Astrocyte (in vitro differentiated cells and primary cell): ENCODE measurements at regions not wholly inside any gene's neighbourhood (a gene's known extent, or its start where the extent isn't known, plus 50 kb on each side); places are given as distances from the start of the nearest gene placed in this dataset.

Experiments used
- DNase-seq: peaks from one replicate; pipeline ENCODE4 v3.0.0-alpha.2; 2010; ENCODE audit warnings: low read depth
- FAIRE-seq: peaks from 2 replicates; lab custom pipeline; 2011; peaks lifted over from hg19 to GRCh38; lab: Jason Lieb, UNC
- H2AFZ ChIP-seq: 2 replicates; pipeline ENCODE4 v1.6.0; 2012; ENCODE audit warnings: low read depth, low read length, inconsistent platforms
- H3K27ac ChIP-seq: 2 replicates; pipeline ENCODE4 v1.5.1; 2011; ENCODE audit warnings: low read depth, low read length, inconsistent platforms
- H3K27me3 ChIP-seq: 2 replicates; pipeline ENCODE4 v1.6.0; 2011; ENCODE audit warnings: low read length, inconsistent platforms; ENCODE audit not compliant: insufficient read depth
- H3K36me3 ChIP-seq: 2 replicates; pipeline ENCODE4 v1.5.1; 2011; ENCODE audit warnings: low read length, inconsistent platforms; ENCODE audit not compliant: insufficient read depth
- H3K4me1 ChIP-seq: 2 replicates; pipeline ENCODE4 v1.5.1; 2011; ENCODE audit warnings: low read length, inconsistent platforms; ENCODE audit not compliant: insufficient read depth
- H3K4me2 ChIP-seq: 2 replicates; pipeline ENCODE4 v1.6.0; 2012; ENCODE audit warnings: low read length, inconsistent platforms
- H3K4me3 ChIP-seq: 2 replicates; pipeline ENCODE4 v1.5.1; 2011; ENCODE audit warnings: low read depth, mild to moderate bottlenecking, low read length, inconsistent platforms; ENCODE audit not compliant: insufficient read depth
- H3K79me2 ChIP-seq: 2 replicates; pipeline ENCODE4 v1.6.0; 2012; ENCODE audit warnings: mild to moderate bottlenecking, low read length, inconsistent platforms; ENCODE audit not compliant: insufficient read depth
- H3K9ac ChIP-seq: 2 replicates; pipeline ENCODE4 v1.6.0; 2012; ENCODE audit warnings: mild to moderate bottlenecking, low read length, inconsistent platforms
- H3K9me3 ChIP-seq: 2 replicates; pipeline ENCODE4 v1.5.1; 2012; ENCODE audit warnings: low read depth, mild to moderate bottlenecking, low read length, inconsistent platforms; ENCODE audit not compliant: insufficient read depth
- H4K20me1 ChIP-seq: 2 replicates; pipeline ENCODE4 v1.6.0; 2012; ENCODE audit warnings: low read length, inconsistent platforms; ENCODE audit not compliant: insufficient read depth
- H3K27ac Mint-ChIP-seq: one replicate; pipeline ENCODE4 v1.8.0; 2021; ENCODE audit warnings: mild to moderate bottlenecking, mixed read lengths; ENCODE audit not compliant: unreplicated experiment
- H3K27me3 Mint-ChIP-seq: one replicate; pipeline ENCODE4 v1.8.0; 2021; ENCODE audit warnings: low read depth, mixed read lengths; ENCODE audit not compliant: unreplicated experiment
- H3K36me3 Mint-ChIP-seq: one replicate; pipeline ENCODE4 v1.8.0; 2021; ENCODE audit warnings: low read depth, mixed read lengths; ENCODE audit not compliant: unreplicated experiment
- H3K4me1 Mint-ChIP-seq: one replicate; pipeline ENCODE4 v1.8.0; 2021; ENCODE audit warnings: low read depth, mixed read lengths; ENCODE audit not compliant: unreplicated experiment
- H3K4me3 Mint-ChIP-seq: one replicate; pipeline ENCODE4 v1.8.0; 2021; ENCODE audit warnings: mild to moderate bottlenecking, moderate library complexity, mixed read lengths; ENCODE audit not compliant: unreplicated experiment
- H3K9me3 Mint-ChIP-seq: one replicate; pipeline ENCODE4 v1.8.0; 2021; ENCODE audit warnings: mild to moderate bottlenecking, mixed read lengths; ENCODE audit not compliant: unreplicated experiment
- CTCF ChIP-seq: IDR thresholded peaks from 2 replicates; pipeline ENCODE4 v1.5.1; 2011; ENCODE audit warnings: low read depth, mild to moderate bottlenecking, inconsistent platforms, low read length, moderate library complexity; ENCODE audit not compliant: insufficient read depth
- EZH2 ChIP-seq: IDR thresholded peaks from 2 replicates; pipeline ENCODE4 v1.6.1; 2012; ENCODE audit warnings: mild to moderate bottlenecking, low read length, inconsistent platforms; ENCODE audit not compliant: insufficient read depth

GRCh38 chr12:3350432-3350831 is 140.6 kb upstream of the PRMT8 start:
- H3K4me3 Mint-ChIP-seq: no peak overlapping the region
- Histone ChIP-seq H3K4me3 (no peak overlapping the region), H3K4me1 (no peaks in the 10 kb centered on the region), H3K27ac (no peak overlapping the region), H3K79me2 (no peaks in the 10 kb centered on the region), H3K27me3 (peaks cover 6% of the 10 kb centered on the region), H3K9me3 (no peaks in the 10 kb centered on the region), H3K4me2 (no peak overlapping the region), H4K20me1 (no peaks in the 10 kb centered on the region), H3K36me3 (no peaks in the 10 kb centered on the region), H2AFZ (no peak overlapping the region), H3K9ac (no peak overlapping the region)
- no peak overlapping the region for H3K27ac Mint-ChIP-seq
- H3K36me3 Mint-ChIP-seq: no peaks in the 10 kb centered on the region
- H3K9me3 Mint-ChIP-seq: no peaks in the 10 kb centered on the region
- DNase-seq: no peak
- TF ChIP-seq EZH2 (no peak), CTCF (no peak)
- no peaks in the 10 kb centered on the region for H3K4me1 Mint-ChIP-seq
- peaks cover 55% of the 10 kb centered on the region for H3K27me3 Mint-ChIP-seq
- no peak for FAIRE-seq

DNA sequence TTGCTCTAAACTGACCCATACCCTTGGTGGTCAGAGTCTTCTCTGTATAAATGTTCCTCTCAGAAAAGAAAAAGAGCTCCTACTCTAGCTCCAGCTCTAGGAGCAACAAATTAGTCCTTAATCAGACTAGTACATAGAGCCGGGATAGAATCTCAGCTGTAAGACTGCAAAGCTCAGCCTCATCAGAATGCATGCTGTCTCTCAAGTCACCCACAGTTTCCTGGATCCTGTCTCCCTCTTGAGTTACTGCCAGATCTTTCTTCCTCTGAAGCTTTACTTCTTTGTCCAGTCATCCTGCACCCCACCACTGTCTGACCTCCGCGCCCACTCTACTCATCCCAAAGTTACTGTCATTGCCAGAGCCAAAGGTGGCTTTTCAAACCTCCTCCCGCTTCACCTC is 139.3 kb upstream of the PRMT8 start:
- Histone ChIP-seq H3K4me1 (no peaks in the 10 kb centered on the region), H3K4me3 (no peak overlapping the region), H3K27me3 (peaks cover 8% of the 10 kb centered on the region), H3K79me2 (no peaks in the 10 kb centered on the region), H3K36me3 (no peaks in the 10 kb centered on the region), H2AFZ (no peak overlapping the region), H3K27ac (no peak overlapping the region), H3K9me3 (no peaks in the 10 kb centered on the region), H3K4me2 (no peak overlapping the region), H4K20me1 (no peaks in the 10 kb centered on the region), H3K9ac (no peak overlapping the region)
- Mint-ChIP-seq H3K4me3 (no peak overlapping the region), H3K9me3 (no peaks in the 10 kb centered on the region), H3K36me3 (no peaks in the 10 kb centered on the region), H3K4me1 (no peaks in the 10 kb centered on the region), H3K27me3 (peaks cover 64% of the 10 kb centered on the region), H3K27ac (no peak overlapping the region)
- FAIRE-seq (no peak), DNase-seq (no peak)
- no peak for TF ChIP-seq CTCF
- no peak for TF ChIP-seq EZH2

GRCh38 chr12:3352230-3352629 is 138.8 kb upstream of the PRMT8 start:
- TF ChIP-seq EZH2 (no peak), CTCF (no peak)
- FAIRE-seq (no peak), DNase-seq (no peak)
- Histone ChIP-seq H4K20me1 (no peaks in the 10 kb centered on the region), H3K9ac (no peak overlapping the region), H3K9me3 (no peaks in the 10 kb centered on the region), H2AFZ (no peak overlapping the region), H3K79me2 (no peaks in the 10 kb centered on the region), H3K27me3 (peaks cover 8% of the 10 kb centered on the region), H3K4me2 (no peak overlapping the region), H3K4me1 (no peaks in the 10 kb centered on the region), H3K4me3 (no peak overlapping the region), H3K36me3 (no peaks in the 10 kb centered on the region), H3K27ac (no peak overlapping the region)
- Mint-ChIP-seq H3K36me3 (no peaks in the 10 kb centered on the region), H3K27me3 (peaks cover 63% of the 10 kb centered on the region), H3K4me3 (no peak overlapping the region), H3K4me1 (no peaks in the 10 kb centered on the region), H3K27ac (no peak overlapping the region), H3K9me3 (no peaks in the 10 kb centered on the region)
